Stomach (tissue), 8 donors: ENCODE measurements at regions not wholly inside any gene's neighbourhood (a gene's known extent, or its start where the extent isn't known, plus 50 kb on each side); places are given as distances from the start of the nearest gene placed in this dataset.
A peak's percentile ranks its signal among the peaks of the same experiment; 100 is the strongest.

ENCODE experiments used
- DNase-seq, 2 donors: peaks; one replicate each; pipeline versions ENCODE4 v3.0.0 to v3.0.0-alpha.2; 2013 to 2019
- H3K27ac ChIP-seq, 5 donors: fragments of 200-600 bp in 4 of 5; sonication (generic) in 4 of 5; one replicate each; pipeline ENCODE4 v1.5.1; 2013 to 2019; ENCODE audit warnings: mild to moderate bottlenecking in 1 of 5, moderate library complexity in 1 of 5
- H3K27me3 ChIP-seq, 3 donors: fragments of 200-600 bp; sonication (generic); one replicate each; pipeline ENCODE4 v1.5.1; 2017 to 2019; ENCODE audit warnings: mixed run types in 1 of 3
- H3K36me3 ChIP-seq, 4 donors: fragments of 200-600 bp; sonication (generic); 1 replicate in 3 of 4; 2 replicates in 1 of 4; pipeline ENCODE4 v1.5.1; 2016 to 2019
- H3K4me1 ChIP-seq, 4 donors: fragments of 200-600 bp; sonication (generic); one replicate each; pipeline ENCODE4 v1.5.1; 2016 to 2019
- H3K4me3 ChIP-seq, 4 donors: fragments of 200-600 bp; sonication (generic) in 3 of 4; one replicate each; pipeline ENCODE4 v1.5.1; 2016 to 2019; ENCODE audit warnings: mild to moderate bottlenecking in 1 of 4
- H3K9me3 ChIP-seq, 4 donors: fragments of 200-600 bp; sonication (generic); one replicate each; pipeline ENCODE4 v1.5.1; 2016 to 2019
- EP300 ChIP-seq: sonication (generic); formaldehyde crosslinking; IDR thresholded peaks from one replicate; pipeline ENCODE4 v1.6.1; 2017; ENCODE audit warnings: antibody characterized with exemption
- POLR2A ChIP-seq, 4 donors: fragments of 450-650 bp; IDR thresholded peaks; one replicate each; pipeline ENCODE4 v1.6.1; 2016; ENCODE audit warnings: antibody characterized with exemption in 4 of 4, control low read depth in 2 of 4, mild to moderate bottlenecking in 1 of 4, moderate library complexity in 1 of 4
- POLR2AphosphoS5 ChIP-seq, 3 donors: sonication (generic); formaldehyde crosslinking; IDR thresholded peaks; one replicate each; pipeline ENCODE4 v1.6.1; 2016; ENCODE audit warnings: antibody characterized with exemption in 3 of 3
- WGBS, 5 donors: extraction: QIAGEN DNeasy Blood & Tissue Kit in 3 of 5; methylation state at CpG; one replicate each; pipeline versions ENCODE4 v1.1.5 to v1.1.7; 2013 to 2018; 5-methylcytosine and 5-hydroxymethylcytosine counted together
- intact Hi-C: fragments of 100-400 bp; cut with DNase I; formaldehyde crosslinking; loops from one replicate; pipeline ENCODE4 v1.15.1; 2023; ENCODE audit warnings: low total_unique reads
- TF ChIP-seq, protein P1 (sequence below), 7 experiments: fragments of 450-650 bp in 4 of 7; fragments of 200-600 bp in 3 of 7; sonication (generic) in 3 of 7; IDR thresholded peaks; one replicate each; pipeline ENCODE4 v1.5.1; 2016 to 2019; ENCODE audit warnings: antibody characterized with exemption in 7 of 7, control low read depth in 2 of 7, mild to moderate bottlenecking in 1 of 7
- donor health status: healthy with polysubstance abuse.
- donor health status: Bipolar disorder and iron deficiency.
- donor health status: healthy.

DNA sequence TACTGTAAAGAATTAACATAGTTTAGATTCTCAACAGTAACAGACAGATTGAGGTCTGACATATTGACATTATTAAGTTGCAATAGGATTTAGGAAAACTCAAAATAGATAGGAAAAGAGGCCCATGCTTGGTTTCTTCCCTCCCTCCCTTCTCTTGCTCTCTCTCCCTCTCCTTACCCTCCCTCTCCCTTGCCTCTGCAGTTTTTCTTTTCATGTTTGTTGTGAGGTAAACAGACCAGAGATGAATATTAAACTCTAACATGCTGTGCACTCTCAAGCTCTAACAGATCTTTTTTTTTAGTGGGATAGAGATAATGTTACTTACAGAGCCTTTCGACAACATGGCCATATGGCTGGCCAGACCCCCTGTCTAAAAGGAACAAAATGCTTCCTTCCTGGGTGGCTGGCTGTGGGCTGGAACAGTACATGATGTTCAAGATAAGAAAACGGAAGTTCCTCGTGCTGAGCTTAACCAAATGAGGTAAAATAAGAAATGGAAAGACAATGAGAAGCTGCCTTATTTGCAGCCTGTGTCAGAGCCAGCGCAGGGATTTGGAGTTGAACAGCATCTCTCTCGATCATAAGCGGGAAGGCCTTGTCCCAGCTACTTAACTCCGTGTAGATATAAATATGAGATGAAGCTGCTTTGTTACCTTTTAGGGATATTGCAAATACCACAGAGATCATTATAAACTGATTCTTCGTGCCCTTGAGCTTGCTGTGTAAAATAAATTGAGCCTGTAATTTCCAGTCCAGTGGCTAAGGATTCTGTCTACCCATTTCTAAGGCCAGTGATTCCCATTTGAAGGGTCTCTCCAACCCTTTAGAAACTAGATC is 391.9 kb upstream of the NPVF start:
- DNase-seq: peak; percentile 31 to 50
- TF ChIP-seq EP300 (peak; percentile 74), POLR2A (IDR thresholded peaks at IDR 0.05) (no peak), POLR2AphosphoS5 (IDR thresholded peaks at IDR 0.05) (peak; percentile 20 to 66 (median 48))
- 45 to 54% (median 47%) methylated on average over 8 of the region's 8 CpGs for WGBS, 5 donors
- intact Hi-C loops: no loop called here
- Histone ChIP-seq H3K36me3 (no peaks in the 10 kb centered on the region), H3K4me3 (no peak overlapping the region), H3K27me3 (no peaks in the 10 kb centered on the region), H3K4me1 (peaks cover 0 to 27% (median 8%) of the 10 kb centered on the region in 4 donors), H3K9me3 (no peaks in the 10 kb centered on the region), H3K27ac (peak overlapping the region; percentile 54 to 87 (median 63))

DNA sequence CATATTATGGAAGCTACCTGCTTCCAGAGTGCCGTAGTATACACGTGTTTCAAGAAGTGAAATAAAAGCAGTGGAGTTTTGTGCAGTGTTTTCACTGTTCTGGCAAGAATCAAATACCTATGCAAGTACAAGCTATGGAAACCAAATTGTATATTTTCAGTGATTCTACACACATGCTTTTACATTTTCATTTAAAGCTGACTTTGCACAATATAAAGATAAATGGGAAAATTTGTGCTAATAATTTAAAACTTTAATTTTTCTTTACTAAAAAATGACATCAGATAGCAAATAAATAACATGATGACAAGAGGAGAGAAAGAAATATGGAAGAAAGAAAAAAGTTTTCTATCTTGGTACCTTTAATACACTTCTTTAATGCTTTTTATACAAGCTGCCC is 393.7 kb upstream of the NPVF start:
- Histone ChIP-seq H3K36me3 (no peaks in the 10 kb centered on the region), H3K4me1 (peaks cover 0 to 27% (median 5%) of the 10 kb centered on the region in 4 donors), H3K4me3 (no peak overlapping the region), H3K27me3 (no peaks in the 10 kb centered on the region), H3K9me3 (no peaks in the 10 kb centered on the region), H3K27ac (peak overlapping the region in 1 of 5 donors; percentile 86)
- intact Hi-C loops: no loop called here
- WGBS, 5 donors: 86 to 96% (median 89%) methylated on average over 2 of the region's 2 CpGs
- no peak for TF ChIP-seq POLR2A (IDR thresholded peaks at IDR 0.05)
- no peak for TF ChIP-seq EP300
- no peak for TF ChIP-seq POLR2AphosphoS5 (IDR thresholded peaks at IDR 0.05)
- TF ChIP-seq, protein P1, sequence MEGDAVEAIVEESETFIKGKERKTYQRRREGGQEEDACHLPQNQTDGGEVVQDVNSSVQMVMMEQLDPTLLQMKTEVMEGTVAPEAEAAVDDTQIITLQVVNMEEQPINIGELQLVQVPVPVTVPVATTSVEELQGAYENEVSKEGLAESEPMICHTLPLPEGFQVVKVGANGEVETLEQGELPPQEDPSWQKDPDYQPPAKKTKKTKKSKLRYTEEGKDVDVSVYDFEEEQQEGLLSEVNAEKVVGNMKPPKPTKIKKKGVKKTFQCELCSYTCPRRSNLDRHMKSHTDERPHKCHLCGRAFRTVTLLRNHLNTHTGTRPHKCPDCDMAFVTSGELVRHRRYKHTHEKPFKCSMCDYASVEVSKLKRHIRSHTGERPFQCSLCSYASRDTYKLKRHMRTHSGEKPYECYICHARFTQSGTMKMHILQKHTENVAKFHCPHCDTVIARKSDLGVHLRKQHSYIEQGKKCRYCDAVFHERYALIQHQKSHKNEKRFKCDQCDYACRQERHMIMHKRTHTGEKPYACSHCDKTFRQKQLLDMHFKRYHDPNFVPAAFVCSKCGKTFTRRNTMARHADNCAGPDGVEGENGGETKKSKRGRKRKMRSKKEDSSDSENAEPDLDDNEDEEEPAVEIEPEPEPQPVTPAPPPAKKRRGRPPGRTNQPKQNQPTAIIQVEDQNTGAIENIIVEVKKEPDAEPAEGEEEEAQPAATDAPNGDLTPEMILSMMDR (IDR thresholded peaks at IDR 0.05): no peak
- DNase-seq: no peak

DNA sequence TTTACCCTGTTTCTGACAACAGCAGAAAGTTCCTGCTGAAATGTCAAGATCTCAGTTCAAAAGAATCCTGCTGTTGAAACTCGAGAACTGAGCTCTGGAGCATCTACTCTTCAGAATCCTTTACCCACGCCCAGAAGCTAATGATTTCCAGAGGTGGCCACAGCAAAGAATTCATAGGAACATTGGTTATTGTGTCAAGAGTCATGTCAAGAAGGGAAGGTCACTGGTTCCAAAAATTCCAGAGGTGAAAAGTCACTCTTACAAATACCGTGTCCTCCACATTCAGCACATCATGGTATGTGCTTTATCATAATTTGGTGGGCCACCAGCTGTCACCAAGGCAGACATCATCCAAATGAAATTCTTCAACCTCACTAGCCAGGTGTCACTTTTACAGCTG is 394.4 kb upstream of the NPVF start:
- Histone ChIP-seq H3K27ac (peak overlapping the region in 1 of 5 donors; percentile 49), H3K36me3 (no peaks in the 10 kb centered on the region), H3K4me3 (no peak overlapping the region), H3K27me3 (no peaks in the 10 kb centered on the region), H3K9me3 (no peaks in the 10 kb centered on the region), H3K4me1 (peaks cover 0 to 20% (median 5%) of the 10 kb centered on the region in 4 donors)
- TF ChIP-seq, protein P1 (IDR thresholded peaks at IDR 0.05): no peak
- TF ChIP-seq POLR2A (IDR thresholded peaks at IDR 0.05) (no peak), EP300 (no peak), POLR2AphosphoS5 (IDR thresholded peaks at IDR 0.05) (no peak)
- 37 to 70% (median 47%) methylated on average over 3 of the region's 3 CpGs for WGBS, 5 donors
- intact Hi-C loops: no loop called here
- no peak for DNase-seq

GRCh38 chr7:25624051-25624450 is 395.8 kb upstream of the NPVF start:
- TF ChIP-seq, protein P1 (IDR thresholded peaks at IDR 0.05): no peak
- TF ChIP-seq POLR2AphosphoS5 (IDR thresholded peaks at IDR 0.05) (no peak), POLR2A (IDR thresholded peaks at IDR 0.05) (no peak), EP300 (no peak)
- H3K27ac ChIP-seq: peak overlapping the region in 1 of 5 donors; percentile 68
- no peak for DNase-seq
- no peaks in the 10 kb centered on the region for H3K27me3 ChIP-seq
- no peaks in the 10 kb centered on the region for H3K36me3 ChIP-seq
- intact Hi-C loops: no loop called here
- no peaks in the 10 kb centered on the region for H3K9me3 ChIP-seq
- no peak overlapping the region for H3K4me3 ChIP-seq
- peaks cover 0 to 16% (median 5%) of the 10 kb centered on the region in 4 donors for H3K4me1 ChIP-seq
- 76 to 90% (median 80%) methylated on average over 3 of the region's 3 CpGs for WGBS, 5 donors

DNA sequence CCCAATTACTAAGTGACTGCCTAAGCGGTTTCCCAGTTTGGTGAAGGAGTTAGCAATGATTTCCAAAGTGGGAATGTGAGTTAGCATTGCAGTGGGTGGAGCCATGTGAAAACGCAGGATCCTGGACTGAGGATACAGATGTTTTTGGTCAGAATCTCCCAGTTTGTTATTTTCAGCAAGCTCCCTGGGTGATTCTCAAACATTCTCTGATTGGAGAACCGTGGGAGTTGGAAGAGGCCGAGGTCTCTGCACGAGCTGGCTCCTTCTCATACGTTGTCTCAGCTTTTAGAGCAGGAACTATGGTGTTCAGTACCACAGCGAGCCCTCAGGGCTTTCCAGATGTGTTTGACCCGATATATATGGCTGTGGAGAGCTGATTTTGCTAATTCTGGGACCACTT is 396.5 kb upstream of the NPVF start:
- Histone ChIP-seq H3K36me3 (no peaks in the 10 kb centered on the region), H3K27me3 (no peaks in the 10 kb centered on the region), H3K4me3 (no peak overlapping the region), H3K9me3 (no peaks in the 10 kb centered on the region), H3K4me1 (peaks cover 0 to 13% (median 4%) of the 10 kb centered on the region in 4 donors), H3K27ac (peak overlapping the region in 4 of 5 donors; percentile 7 to 75 (median 56))
- TF ChIP-seq, protein P1 (IDR thresholded peaks at IDR 0.05): no peak
- no peak for TF ChIP-seq EP300
- no peak for TF ChIP-seq POLR2AphosphoS5 (IDR thresholded peaks at IDR 0.05)
- no peak for TF ChIP-seq POLR2A (IDR thresholded peaks at IDR 0.05)
- DNase-seq: peak in 1 of 2 donors; percentile 88
- intact Hi-C loops: no loop called here
- 50 to 67% (median 64%) methylated on average over 8 of the region's 8 CpGs for WGBS, 5 donors
